ENCODE measurements at regions not wholly inside any gene's neighbourhood (a gene's known extent, or its start where the extent isn't known, plus 50 kb on each side); places are given as distances from the start of the nearest gene placed in this dataset.

GRCh38 chr1:213676736-213677135, 311.0 kb upstream of the PROX1 start:
- no peak for TF ChIP-seq CTCF (IDR thresholded peaks at IDR 0.05 in 4 of 5, conservative IDR thresholded peaks at IDR 0.05 in 1 of 5)
- TF ChIP-seq POLR2A (IDR thresholded peaks at IDR 0.05) = no peak
